GM19397 (cell line): ENCODE measurements at regions not wholly inside any gene's neighbourhood (a gene's known extent, or its start where the extent isn't known, plus 50 kb on each side); places are given as distances from the start of the nearest gene placed in this dataset.
"Not testable (repeated sequence)": the region's sequence is repeated elsewhere in the genome, so short reads cannot be mapped to it uniquely, and the experiment has no call there.

Source experiments
- ATAC-seq: cut with Tn5 transposase; IDR thresholded peaks from one replicate; pipeline ENCODE4 v1.9.1; 2021; ENCODE audit warnings: mild to moderate bottlenecking, moderate library complexity; ENCODE audit not compliant: unreplicated experiment

- ATAC-seq = no peak
Measured at GRCh38 chr4:108415389-108415788, 205.0 kb upstream of the RPL34 start.

- no peak for ATAC-seq
Measured at GRCh38 chr4:108411836-108412235, 208.5 kb upstream of the RPL34 start.

GRCh38 chr4:108409691-108410090 is 210.7 kb upstream of the RPL34 start:
- ATAC-seq = not testable (repeated sequence)

- no peak for ATAC-seq
Measured at GRCh38 chr4:108405586-108405985, 214.8 kb upstream of the RPL34 start.

- ATAC-seq = no peak
Measured at GRCh38 chr4:108400309-108400708, 220.1 kb upstream of the RPL34 start.

GRCh38 chr4:108399610-108400265 is 220.6 kb upstream of the RPL34 start:
- no peak for ATAC-seq

- ATAC-seq = no peak
Measured at GRCh38 chr4:108398836-108399235, 221.5 kb upstream of the RPL34 start.

GRCh38 chr4:108398316-108398715 is 222.1 kb upstream of the RPL34 start:
- ATAC-seq = no peak

GRCh38 chr4:108397850-108398249 is 222.5 kb upstream of the RPL34 start:
- no peak for ATAC-seq

GRCh38 chr4:108396900-108397497 is 223.4 kb upstream of the RPL34 start:
- ATAC-seq = no peak

GRCh38 chr4:108395786-108396185 is 224.6 kb upstream of the RPL34 start:
- ATAC-seq = no peak

- ATAC-seq = no peak
Measured at GRCh38 chr4:108393890-108394472, 225.2 kb upstream of the LEF1 start.

- no peak for ATAC-seq
Measured at GRCh38 chr4:108391701-108392455, 223.1 kb upstream of the LEF1 start.

GRCh38 chr4:108385076-108385475 is 216.3 kb upstream of the LEF1 start:
- ATAC-seq = no peak

GRCh38 chr4:108384544-108384943 is 215.8 kb upstream of the LEF1 start:
- no peak for ATAC-seq

GRCh38 chr4:108383157-108383556 is 214.4 kb upstream of the LEF1 start:
- ATAC-seq = no peak

- no peak for ATAC-seq
Measured at GRCh38 chr4:108382751-108383150, 214.0 kb upstream of the LEF1 start.

- no peak for ATAC-seq
Measured at GRCh38 chr4:108378164-108378563, 209.4 kb upstream of the LEF1 start.

- ATAC-seq = no peak
Measured at GRCh38 chr4:108377021-108377420, 208.3 kb upstream of the LEF1 start.

- ATAC-seq = no peak
Measured at GRCh38 chr4:108375434-108375833, 206.7 kb upstream of the LEF1 start.

GRCh38 chr4:108372681-108373080 is 203.9 kb upstream of the LEF1 start:
- ATAC-seq = no peak

GRCh38 chr4:108371282-108371681 is 202.6 kb upstream of the LEF1 start:
- ATAC-seq = no peak
